MM.1S (cell line): ENCODE measurements at regions not wholly inside any gene's neighbourhood (a gene's known extent, or its start where the extent isn't known, plus 50 kb on each side); places are given as distances from the start of the nearest gene placed in this dataset.

Source experiments
- DNase-seq: peaks from one replicate; pipeline ENCODE4 v3.0.0-alpha.2; 2015
- H2AFZ ChIP-seq: fragments of 300-600 bp; sonication (generic); 2 replicates; pipeline ENCODE4 v1.6.0; 2016; ENCODE audit warnings: antibody characterized with exemption, low read length
- H3F3A ChIP-seq: fragments of 300-600 bp; sonication (generic); 2 replicates; pipeline ENCODE4 v1.6.1; 2016; ENCODE audit warnings: mild to moderate bottlenecking, antibody characterized with exemption, low read length, moderate library complexity, mixed read lengths; ENCODE audit not compliant: insufficient read depth
- H3K27ac ChIP-seq: fragments of 300-600 bp; sonication (generic); 2 replicates; pipeline ENCODE4 v1.5.1; 2016; ENCODE audit warnings: mild to moderate bottlenecking, low read length
- H3K27me3 ChIP-seq: fragments of 300-600 bp; sonication (generic); replicated peaks from 2 replicates; pipeline ENCODE4 v1.6.0; 2016; ENCODE audit warnings: low read length; ENCODE audit not compliant: insufficient read depth
- H3K36me3 ChIP-seq: fragments of 300-600 bp; sonication (generic); replicated peaks from 2 replicates; pipeline ENCODE4 v1.6.1; 2016; ENCODE audit warnings: mild to moderate bottlenecking, low read length, mixed read lengths; ENCODE audit not compliant: insufficient read depth
- H3K4me1 ChIP-seq: fragments of 300-600 bp; sonication (generic); 2 replicates; pipeline ENCODE4 v1.6.1; 2016; ENCODE audit warnings: low read length, mixed read lengths
- H3K4me2 ChIP-seq: fragments of 300-600 bp; sonication (generic); 2 replicates; pipeline ENCODE4 v1.6.0; 2016; ENCODE audit warnings: low read depth, low read length
- H3K4me3 ChIP-seq: fragments of 300-600 bp; sonication (generic); 2 replicates; pipeline ENCODE4 v1.5.1; 2016; ENCODE audit warnings: low read length, mixed read lengths
- H3K79me2 ChIP-seq: fragments of 300-600 bp; sonication (generic); 2 replicates; pipeline ENCODE4 v1.6.1; 2016; ENCODE audit warnings: mixed run types, low read length, mixed read lengths
- H3K9ac ChIP-seq: fragments of 300-600 bp; sonication (generic); 2 replicates; pipeline ENCODE4 v1.6.1; 2016; ENCODE audit warnings: low read length, mixed read lengths
- H3K9me2 ChIP-seq: fragments of 300-600 bp; sonication (generic); replicated peaks from 2 replicates; pipeline ENCODE4 v1.6.1; 2016; ENCODE audit warnings: mild to moderate bottlenecking, low read length, mixed read lengths; ENCODE audit not compliant: insufficient read depth
- H3K9me3 ChIP-seq: fragments of 300-600 bp; sonication (generic); replicated peaks from 2 replicates; pipeline ENCODE4 v1.6.1; 2016; ENCODE audit warnings: mild to moderate bottlenecking, low read length, mixed read lengths; ENCODE audit not compliant: insufficient read depth
- H4K20me1 ChIP-seq: fragments of 300-600 bp; sonication (generic); 2 replicates; pipeline ENCODE4 v1.6.1; 2016; ENCODE audit warnings: mild to moderate bottlenecking, low read length, moderate library complexity, mixed read lengths; ENCODE audit not compliant: insufficient read depth
- EZH2 ChIP-seq: fragments of 300-600 bp; sonication (generic); optimal IDR thresholded peaks from 2 replicates; pipeline ENCODE3; 2017; ENCODE audit warnings: low read depth, mild to moderate bottlenecking, antibody characterized with exemption, low read length, mixed read lengths
- EZH2phosphoT487 ChIP-seq: fragments of 300-600 bp; sonication (generic); IDR thresholded peaks from 2 replicates; pipeline ENCODE4 v1.6.1; 2018; ENCODE audit warnings: antibody characterized with exemption, low read length
- TF ChIP-seq, protein P1 (sequence below): fragments of 300-600 bp; sonication (generic); IDR thresholded peaks from 2 replicates; pipeline ENCODE4 v1.5.1; 2016; ENCODE audit warnings: antibody characterized with exemption, low read length, mixed read lengths

DNA sequence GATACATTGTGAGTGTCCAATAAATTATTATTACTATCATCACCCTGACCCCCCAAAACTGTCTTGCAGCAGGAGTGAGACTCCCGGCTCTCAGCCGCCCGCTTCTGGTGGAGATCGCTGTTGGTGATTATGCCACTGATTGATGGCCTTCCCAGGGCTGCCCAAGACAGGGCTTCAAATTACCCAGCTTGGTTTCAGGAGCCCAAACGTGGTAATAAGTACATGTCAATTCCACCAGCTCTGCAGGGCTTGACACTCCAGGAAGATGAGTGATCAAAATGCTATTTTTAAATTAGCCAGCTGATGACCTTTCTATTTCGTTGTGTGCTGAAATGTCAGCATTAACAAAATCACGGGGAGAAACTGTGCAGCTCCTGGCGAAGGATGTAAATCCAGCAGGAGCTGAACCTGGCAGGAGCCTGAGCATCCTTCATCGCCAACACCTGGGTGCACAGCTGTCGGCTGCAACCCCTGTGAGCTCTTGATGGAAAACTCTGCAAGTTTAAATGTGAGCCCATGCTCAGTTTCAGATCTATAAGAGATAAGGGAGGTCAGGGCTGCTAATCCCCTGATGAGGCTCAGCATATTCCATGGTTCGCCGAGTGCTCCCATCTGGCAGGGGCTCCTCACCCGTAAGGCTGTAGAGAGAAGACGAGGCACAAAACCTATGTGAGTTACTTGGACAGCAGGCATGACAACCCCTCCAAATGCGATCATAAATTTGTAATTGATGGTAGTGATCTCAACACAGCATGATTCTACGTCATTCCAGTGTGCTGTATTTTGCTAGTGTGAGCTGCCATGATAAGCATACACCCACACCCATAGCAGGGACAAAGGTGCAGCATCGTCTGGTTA is 446.3 kb downstream of the TCERG1L start:
- no peak for DNase-seq
- Histone ChIP-seq H3K36me3 (no peaks in the 10 kb centered on the region), H3K27me3 (no peaks in the 10 kb centered on the region), H3K9me3 (no peaks in the 10 kb centered on the region), H3K4me2 (no peak overlapping the region), H3K79me2 (no peaks in the 10 kb centered on the region), H3K4me1 (no peaks in the 10 kb centered on the region), H4K20me1 (no peaks in the 10 kb centered on the region), H3K27ac (no peak overlapping the region), H3K9me2 (no peaks in the 10 kb centered on the region), H3K4me3 (no peak overlapping the region), H2AFZ (no peak overlapping the region), H3K9ac (no peak overlapping the region), H3F3A (no peaks in the 10 kb centered on the region)
- TF ChIP-seq EZH2phosphoT487: no peak
- TF ChIP-seq, protein P1, sequence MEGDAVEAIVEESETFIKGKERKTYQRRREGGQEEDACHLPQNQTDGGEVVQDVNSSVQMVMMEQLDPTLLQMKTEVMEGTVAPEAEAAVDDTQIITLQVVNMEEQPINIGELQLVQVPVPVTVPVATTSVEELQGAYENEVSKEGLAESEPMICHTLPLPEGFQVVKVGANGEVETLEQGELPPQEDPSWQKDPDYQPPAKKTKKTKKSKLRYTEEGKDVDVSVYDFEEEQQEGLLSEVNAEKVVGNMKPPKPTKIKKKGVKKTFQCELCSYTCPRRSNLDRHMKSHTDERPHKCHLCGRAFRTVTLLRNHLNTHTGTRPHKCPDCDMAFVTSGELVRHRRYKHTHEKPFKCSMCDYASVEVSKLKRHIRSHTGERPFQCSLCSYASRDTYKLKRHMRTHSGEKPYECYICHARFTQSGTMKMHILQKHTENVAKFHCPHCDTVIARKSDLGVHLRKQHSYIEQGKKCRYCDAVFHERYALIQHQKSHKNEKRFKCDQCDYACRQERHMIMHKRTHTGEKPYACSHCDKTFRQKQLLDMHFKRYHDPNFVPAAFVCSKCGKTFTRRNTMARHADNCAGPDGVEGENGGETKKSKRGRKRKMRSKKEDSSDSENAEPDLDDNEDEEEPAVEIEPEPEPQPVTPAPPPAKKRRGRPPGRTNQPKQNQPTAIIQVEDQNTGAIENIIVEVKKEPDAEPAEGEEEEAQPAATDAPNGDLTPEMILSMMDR: no peak
- no peak for TF ChIP-seq EZH2

DNA sequence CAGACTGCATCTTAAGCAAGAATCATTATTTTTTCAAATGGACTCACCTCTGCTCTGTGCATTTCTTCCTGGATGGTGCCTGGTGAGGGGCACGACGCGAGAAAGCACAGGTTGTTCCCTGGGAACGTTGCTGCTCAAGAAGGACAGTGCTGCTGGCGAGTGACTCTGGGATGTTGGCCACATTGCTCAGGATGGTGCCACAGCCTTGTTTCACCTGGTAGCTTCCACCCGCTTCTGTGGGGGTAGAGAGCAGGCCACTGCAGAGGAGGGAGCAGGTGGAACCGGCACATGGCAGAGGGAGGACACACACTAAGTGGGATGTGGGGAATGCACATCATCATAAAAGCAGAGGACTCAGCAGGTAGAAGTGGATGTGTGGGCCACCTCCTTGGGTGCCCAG is 444.7 kb downstream of the TCERG1L start:
- Histone ChIP-seq H3K36me3 (no peaks in the 10 kb centered on the region), H3K9me2 (no peaks in the 10 kb centered on the region), H2AFZ (no peak overlapping the region), H3K79me2 (no peaks in the 10 kb centered on the region), H3K4me2 (no peak overlapping the region), H3K27me3 (no peaks in the 10 kb centered on the region), H3K4me3 (no peak overlapping the region), H4K20me1 (no peaks in the 10 kb centered on the region), H3K9me3 (no peaks in the 10 kb centered on the region), H3K27ac (no peak overlapping the region), H3F3A (no peaks in the 10 kb centered on the region), H3K9ac (no peak overlapping the region), H3K4me1 (no peaks in the 10 kb centered on the region)
- DNase-seq: no peak
- TF ChIP-seq, protein P1: no peak
- TF ChIP-seq EZH2 (no peak), EZH2phosphoT487 (no peak)

DNA sequence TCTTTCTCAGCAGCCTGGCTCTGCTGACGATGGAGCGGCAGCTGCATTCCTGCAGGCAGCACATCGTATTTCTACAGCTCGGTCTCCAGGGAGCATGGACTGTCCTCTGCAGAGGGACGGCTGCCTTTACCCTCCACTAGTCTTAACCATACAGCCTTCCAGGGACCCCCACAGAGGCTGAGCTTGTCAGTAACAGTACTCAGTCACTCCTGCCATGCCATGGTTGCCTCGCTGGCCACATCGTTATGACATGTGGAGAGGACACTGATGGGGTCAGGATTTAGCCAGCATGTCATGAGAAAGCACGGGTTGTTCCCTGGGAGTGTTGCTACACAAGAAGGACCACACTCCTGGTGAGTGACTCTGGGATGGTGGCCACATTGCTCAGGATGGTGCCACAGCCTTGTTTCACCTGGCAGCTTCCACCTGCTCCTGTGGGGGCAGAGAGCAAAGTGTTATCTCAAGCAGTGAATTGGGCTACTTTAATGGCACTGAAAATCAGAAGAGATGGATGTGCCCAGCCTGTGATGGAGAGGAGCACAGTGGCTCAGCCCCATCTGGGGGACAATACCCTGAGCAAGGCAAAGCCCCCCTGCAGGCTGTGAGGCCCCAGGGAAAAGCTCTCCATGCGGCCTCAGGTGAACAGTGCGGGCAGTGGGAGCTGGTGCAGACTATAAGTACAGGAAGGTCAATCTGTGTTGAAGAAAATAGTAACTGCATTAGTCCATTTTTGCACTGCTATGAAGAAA is 443.9 kb downstream of the TCERG1L start:
- Histone ChIP-seq H3K4me2 (no peak overlapping the region), H4K20me1 (no peaks in the 10 kb centered on the region), H3K9me2 (no peaks in the 10 kb centered on the region), H2AFZ (no peak overlapping the region), H3F3A (no peaks in the 10 kb centered on the region), H3K79me2 (no peaks in the 10 kb centered on the region), H3K27me3 (no peaks in the 10 kb centered on the region), H3K27ac (no peak overlapping the region), H3K9me3 (no peaks in the 10 kb centered on the region), H3K9ac (no peak overlapping the region), H3K36me3 (no peaks in the 10 kb centered on the region), H3K4me3 (no peak overlapping the region), H3K4me1 (no peaks in the 10 kb centered on the region)
- TF ChIP-seq EZH2phosphoT487 (no peak), EZH2 (no peak)
- TF ChIP-seq, protein P1: no peak
- DNase-seq: no peak
